ENCODE measurements at regions not wholly inside any gene's neighbourhood (a gene's known extent, or its start where the extent isn't known, plus 50 kb on each side); places are given as distances from the start of the nearest gene placed in this dataset.
"Not testable (repeated sequence)": the region's sequence is repeated elsewhere in the genome, so short reads cannot be mapped to it uniquely, and the experiment has no call there.

- CTCF ChIA-PET, result interaction anchor here (0.6 kb wide), 1 partner anchor 217 kb away, joined by 6 read pairs; no protein-coding TSS in a partner anchor
- no peaks in the 10 kb centered on the region for H3K9me3 Mint-ChIP-seq (ENCODE audit: low read depth, unreplicated experiment)
- no peak overlapping the region for H3K4me3 Mint-ChIP-seq (ENCODE audit: low read depth, unreplicated experiment)
- peaks cover 51% of the 10 kb centered on the region for H3K27me3 Mint-ChIP-seq (ENCODE audit: unreplicated experiment)
- no peaks in the 10 kb centered on the region for H3K36me3 Mint-ChIP-seq (ENCODE audit: insufficient read depth, unreplicated experiment)
- H3K4me1 Mint-ChIP-seq (ENCODE audit: low read depth, unreplicated experiment), result no peaks in the 10 kb centered on the region
- DNase-seq, result no peak
- intact Hi-C loops (cut with micrococcal nuclease; ENCODE audit: unreplicated experiment), result no loop called here
- H3K27ac Mint-ChIP-seq (ENCODE audit: unreplicated experiment), result no peak overlapping the region
- no TSS peak for BruUV-seq (replicated peaks)
- TF ChIP-seq CTCF (IDR thresholded peaks at IDR 0.05; ENCODE audit: unreplicated experiment), result no peak
These were observed 276.8 kb upstream of the RNF32 start for GRCh38 chr7:156363751-156364150.

GRCh38 chr7:156360835-156361234 lies 279.7 kb upstream of the RNF32 start:
- intact Hi-C loops (cut with micrococcal nuclease; ENCODE audit: unreplicated experiment), result no loop called here
- Mint-ChIP-seq H3K27me3 (ENCODE audit: unreplicated experiment) (peaks cover 70% of the 10 kb centered on the region), H3K36me3 (ENCODE audit: insufficient read depth, unreplicated experiment) (no peaks in the 10 kb centered on the region), H3K4me1 (ENCODE audit: low read depth, unreplicated experiment) (no peaks in the 10 kb centered on the region), H3K9me3 (ENCODE audit: low read depth, unreplicated experiment) (no peaks in the 10 kb centered on the region), H3K4me3 (ENCODE audit: low read depth, unreplicated experiment) (no peak overlapping the region), H3K27ac (ENCODE audit: unreplicated experiment) (no peak overlapping the region)
- no peak for TF ChIP-seq CTCF (IDR thresholded peaks at IDR 0.05; ENCODE audit: unreplicated experiment)
- no TSS peak for BruUV-seq (replicated peaks)
- no peak for DNase-seq
- CTCF ChIA-PET, result no interaction called here

GRCh38 chr7:156356551-156356950 lies 284.0 kb upstream of the RNF32 start:
- Mint-ChIP-seq H3K9me3 (ENCODE audit: low read depth, unreplicated experiment) (no peaks in the 10 kb centered on the region), H3K4me3 (ENCODE audit: low read depth, unreplicated experiment) (no peak overlapping the region), H3K36me3 (ENCODE audit: insufficient read depth, unreplicated experiment) (no peaks in the 10 kb centered on the region), H3K27me3 (ENCODE audit: unreplicated experiment) (peaks cover 56% of the 10 kb centered on the region), H3K27ac (ENCODE audit: unreplicated experiment) (no peak overlapping the region), H3K4me1 (ENCODE audit: low read depth, unreplicated experiment) (no peaks in the 10 kb centered on the region)
- no peak for DNase-seq
- BruUV-seq (replicated peaks), result no TSS peak
- TF ChIP-seq CTCF (IDR thresholded peaks at IDR 0.05; ENCODE audit: unreplicated experiment), result no peak
- intact Hi-C loops (cut with micrococcal nuclease; ENCODE audit: unreplicated experiment), result no loop called here
- CTCF ChIA-PET, result no interaction called here

- intact Hi-C loops (cut with micrococcal nuclease; ENCODE audit: unreplicated experiment), result no loop called here
- H3K27ac Mint-ChIP-seq (ENCODE audit: unreplicated experiment), result no peak overlapping the region
- TF ChIP-seq CTCF (IDR thresholded peaks at IDR 0.05; ENCODE audit: unreplicated experiment), result no peak
- no peaks in the 10 kb centered on the region for H3K36me3 Mint-ChIP-seq (ENCODE audit: insufficient read depth, unreplicated experiment)
- H3K4me1 Mint-ChIP-seq (ENCODE audit: low read depth, unreplicated experiment), result no peaks in the 10 kb centered on the region
- no TSS peak for BruUV-seq (replicated peaks)
- CTCF ChIA-PET, result no interaction called here
- H3K4me3 Mint-ChIP-seq (ENCODE audit: low read depth, unreplicated experiment), result no peak overlapping the region
- H3K27me3 Mint-ChIP-seq (ENCODE audit: unreplicated experiment), result peaks cover 28% of the 10 kb centered on the region
- no peak for DNase-seq
- H3K9me3 Mint-ChIP-seq (ENCODE audit: low read depth, unreplicated experiment), result no peaks in the 10 kb centered on the region
These were observed 287.2 kb upstream of the RNF32 start for GRCh38 chr7:156353352-156353751.

GRCh38 chr7:156347703-156348248 lies 292.8 kb upstream of the RNF32 start:
- H3K9me3 Mint-ChIP-seq (ENCODE audit: low read depth, unreplicated experiment); intact Hi-C loops (cut with micrococcal nuclease; ENCODE audit: unreplicated experiment); BruUV-seq (replicated peaks); H3K27me3 Mint-ChIP-seq (ENCODE audit: unreplicated experiment); H3K4me1 Mint-ChIP-seq (ENCODE audit: low read depth, unreplicated experiment); H3K27ac Mint-ChIP-seq (ENCODE audit: unreplicated experiment); H3K36me3 Mint-ChIP-seq (ENCODE audit: insufficient read depth, unreplicated experiment); DNase-seq; H3K4me3 Mint-ChIP-seq (ENCODE audit: low read depth, unreplicated experiment): not testable (repeated sequence)
- CTCF ChIA-PET, result interaction anchor here (0.7 kb wide), 1 partner anchor 89 kb away, joined by 3 read pairs; no protein-coding TSS in a partner anchor
